ENCODE measurements at regions not wholly inside any gene's neighbourhood (a gene's known extent, or its start where the extent isn't known, plus 50 kb on each side); places are given as distances from the start of the nearest gene placed in this dataset.

GRCh38 chr7:12888717-12889116, 201.3 kb downstream of the ARL4A start:
- TF ChIP-seq, protein P1, sequence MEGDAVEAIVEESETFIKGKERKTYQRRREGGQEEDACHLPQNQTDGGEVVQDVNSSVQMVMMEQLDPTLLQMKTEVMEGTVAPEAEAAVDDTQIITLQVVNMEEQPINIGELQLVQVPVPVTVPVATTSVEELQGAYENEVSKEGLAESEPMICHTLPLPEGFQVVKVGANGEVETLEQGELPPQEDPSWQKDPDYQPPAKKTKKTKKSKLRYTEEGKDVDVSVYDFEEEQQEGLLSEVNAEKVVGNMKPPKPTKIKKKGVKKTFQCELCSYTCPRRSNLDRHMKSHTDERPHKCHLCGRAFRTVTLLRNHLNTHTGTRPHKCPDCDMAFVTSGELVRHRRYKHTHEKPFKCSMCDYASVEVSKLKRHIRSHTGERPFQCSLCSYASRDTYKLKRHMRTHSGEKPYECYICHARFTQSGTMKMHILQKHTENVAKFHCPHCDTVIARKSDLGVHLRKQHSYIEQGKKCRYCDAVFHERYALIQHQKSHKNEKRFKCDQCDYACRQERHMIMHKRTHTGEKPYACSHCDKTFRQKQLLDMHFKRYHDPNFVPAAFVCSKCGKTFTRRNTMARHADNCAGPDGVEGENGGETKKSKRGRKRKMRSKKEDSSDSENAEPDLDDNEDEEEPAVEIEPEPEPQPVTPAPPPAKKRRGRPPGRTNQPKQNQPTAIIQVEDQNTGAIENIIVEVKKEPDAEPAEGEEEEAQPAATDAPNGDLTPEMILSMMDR (IDR thresholded peaks at IDR 0.05; ENCODE audit: insufficient read depth, low read depth, low read length): no peak
- DNase-seq (ENCODE audit: low read depth): peak; percentile 55
- no peak overlapping the region for H3K4me3 ChIP-seq (ENCODE audit: low read depth, low read length)

DNA sequence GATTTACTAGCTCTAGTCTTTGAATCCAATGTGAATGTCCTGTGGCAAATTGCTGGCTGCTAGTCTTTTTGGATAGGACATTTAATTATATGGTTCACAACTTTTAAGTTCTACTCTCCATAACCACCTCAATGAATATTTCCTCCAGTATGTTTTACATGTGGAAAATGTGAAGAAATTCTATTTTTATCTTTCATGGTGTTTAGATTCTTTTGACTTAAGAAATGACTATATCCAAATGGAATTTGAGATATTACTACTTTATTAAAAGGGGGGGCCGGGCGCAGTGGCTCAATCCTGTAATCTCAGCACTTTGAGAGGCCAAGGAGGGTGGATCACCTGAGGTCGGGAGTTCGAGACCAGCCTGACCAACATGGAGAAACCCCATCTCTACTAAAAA, 202.0 kb downstream of the ARL4A start:
- peak; percentile 11 for DNase-seq (ENCODE audit: low read depth)
- TF ChIP-seq, protein P1 (IDR thresholded peaks at IDR 0.05; ENCODE audit: insufficient read depth, low read depth, low read length): no peak
- H3K4me3 ChIP-seq (ENCODE audit: low read depth, low read length): no peak overlapping the region

GRCh38 chr7:12890586-12890985, 203.2 kb downstream of the ARL4A start:
- no peak overlapping the region for H3K4me3 ChIP-seq (ENCODE audit: low read depth, low read length)
- TF ChIP-seq, protein P1 (IDR thresholded peaks at IDR 0.05; ENCODE audit: insufficient read depth, low read depth, low read length): no peak
- DNase-seq (ENCODE audit: low read depth): no peak

- no peak overlapping the region for H3K4me3 ChIP-seq (ENCODE audit: low read depth, low read length)
- TF ChIP-seq, protein P1 (IDR thresholded peaks at IDR 0.05; ENCODE audit: insufficient read depth, low read depth, low read length): no peak
Observed at GRCh38 chr7:12893292-12893691, 205.9 kb downstream of the ARL4A start.

GRCh38 chr7:12895296-12895695, 207.9 kb downstream of the ARL4A start:
- no peak overlapping the region for H3K4me3 ChIP-seq (ENCODE audit: low read depth, low read length)
- TF ChIP-seq, protein P1 (IDR thresholded peaks at IDR 0.05; ENCODE audit: insufficient read depth, low read depth, low read length): no peak
- no peak for DNase-seq (ENCODE audit: low read depth)

More at GRCh38 chr7:12893292-12893691, 205.9 kb downstream of the ARL4A start:
- no peak for DNase-seq (ENCODE audit: low read depth)

DNA sequence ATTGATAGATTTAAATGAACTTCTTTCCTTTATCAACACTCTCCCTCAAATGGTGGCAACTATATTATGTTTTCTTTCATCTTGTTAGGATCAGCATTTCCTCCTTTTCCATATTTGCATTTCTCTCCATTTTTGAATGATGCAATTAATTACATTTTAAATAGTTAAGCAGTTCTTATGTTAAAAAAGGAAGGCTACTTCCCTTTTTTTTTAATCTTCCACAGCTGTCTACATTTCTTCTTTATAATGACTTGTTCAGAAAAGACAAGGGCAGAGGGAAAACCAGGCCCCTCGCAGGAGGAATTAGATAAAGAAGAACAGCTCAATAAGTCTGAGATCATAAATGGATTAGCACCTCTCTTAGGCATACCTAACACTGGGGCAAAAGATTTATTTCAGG, 208.9 kb downstream of the ARL4A start:
- no peak for DNase-seq (ENCODE audit: low read depth)
- no peak overlapping the region for H3K4me3 ChIP-seq (ENCODE audit: low read depth, low read length)
- TF ChIP-seq, protein P1 (IDR thresholded peaks at IDR 0.05; ENCODE audit: insufficient read depth, low read depth, low read length): no peak

GRCh38 chr7:12898004-12898403, 210.6 kb downstream of the ARL4A start:
- no peak overlapping the region for H3K4me3 ChIP-seq (ENCODE audit: low read depth, low read length)
- no peak for DNase-seq (ENCODE audit: low read depth)
- TF ChIP-seq, protein P1 (IDR thresholded peaks at IDR 0.05; ENCODE audit: insufficient read depth, low read depth, low read length): no peak
